ENCODE measurements at regions not wholly inside any gene's neighbourhood (a gene's known extent, or its start where the extent isn't known, plus 50 kb on each side); places are given as distances from the start of the nearest gene placed in this dataset.

DNA sequence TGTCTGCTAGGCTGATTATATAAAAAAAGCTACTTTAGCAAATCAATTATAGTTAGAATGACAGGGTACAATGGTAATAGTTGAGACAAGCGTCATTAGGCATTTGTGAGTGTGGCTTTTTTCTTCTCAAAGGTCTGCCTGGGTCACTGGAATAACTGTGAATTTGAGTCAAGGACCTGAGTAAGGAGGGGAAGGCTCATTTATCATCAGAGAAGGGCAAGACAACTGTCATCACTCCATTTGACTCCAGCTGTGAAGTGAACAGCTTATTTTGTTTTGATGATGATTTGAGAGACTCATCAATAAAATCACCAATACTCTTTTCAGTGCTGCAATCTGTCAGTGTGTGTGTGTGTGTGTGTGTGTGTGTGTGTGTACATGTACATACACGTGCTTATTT lies 118.6 kb downstream of the MAT2B start:
- TF ChIP-seq, protein P1, sequence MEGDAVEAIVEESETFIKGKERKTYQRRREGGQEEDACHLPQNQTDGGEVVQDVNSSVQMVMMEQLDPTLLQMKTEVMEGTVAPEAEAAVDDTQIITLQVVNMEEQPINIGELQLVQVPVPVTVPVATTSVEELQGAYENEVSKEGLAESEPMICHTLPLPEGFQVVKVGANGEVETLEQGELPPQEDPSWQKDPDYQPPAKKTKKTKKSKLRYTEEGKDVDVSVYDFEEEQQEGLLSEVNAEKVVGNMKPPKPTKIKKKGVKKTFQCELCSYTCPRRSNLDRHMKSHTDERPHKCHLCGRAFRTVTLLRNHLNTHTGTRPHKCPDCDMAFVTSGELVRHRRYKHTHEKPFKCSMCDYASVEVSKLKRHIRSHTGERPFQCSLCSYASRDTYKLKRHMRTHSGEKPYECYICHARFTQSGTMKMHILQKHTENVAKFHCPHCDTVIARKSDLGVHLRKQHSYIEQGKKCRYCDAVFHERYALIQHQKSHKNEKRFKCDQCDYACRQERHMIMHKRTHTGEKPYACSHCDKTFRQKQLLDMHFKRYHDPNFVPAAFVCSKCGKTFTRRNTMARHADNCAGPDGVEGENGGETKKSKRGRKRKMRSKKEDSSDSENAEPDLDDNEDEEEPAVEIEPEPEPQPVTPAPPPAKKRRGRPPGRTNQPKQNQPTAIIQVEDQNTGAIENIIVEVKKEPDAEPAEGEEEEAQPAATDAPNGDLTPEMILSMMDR (IDR thresholded peaks at IDR 0.05), result no peak
- TF ChIP-seq POLR2A (IDR thresholded peaks at IDR 0.05), result no peak

Measured in thyroid gland (tissue), 4 donors.